ENCODE measurements at regions not wholly inside any gene's neighbourhood (a gene's known extent, or its start where the extent isn't known, plus 50 kb on each side); places are given as distances from the start of the nearest gene placed in this dataset.

DNA sequence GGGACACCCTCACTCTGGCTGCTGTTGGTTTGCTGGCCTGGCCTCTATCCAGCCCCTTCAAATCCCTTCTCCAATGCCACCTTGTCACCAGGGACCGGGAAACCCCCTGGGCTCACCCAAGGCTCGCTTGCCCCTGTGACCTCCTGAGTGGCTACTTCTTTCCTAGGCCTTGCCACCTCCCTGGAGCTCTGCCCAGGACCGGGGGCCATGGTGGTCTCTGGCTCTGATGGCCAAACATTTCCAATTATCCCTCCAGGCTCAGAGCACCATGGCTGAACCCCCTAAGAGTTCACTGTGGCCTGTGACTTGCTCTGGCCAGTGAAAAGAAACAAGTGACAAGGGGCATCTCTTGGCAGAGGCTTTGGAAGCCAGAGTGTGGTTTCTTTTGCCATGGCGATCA is 237.6 kb downstream of the TFCP2L1 start:
- no peak for TF ChIP-seq CTCF (IDR thresholded peaks at IDR 0.05)
- no peak for TF ChIP-seq POLR2A (IDR thresholded peaks at IDR 0.05)
